NT2/D1 (cell line): ENCODE measurements at regions not wholly inside any gene's neighbourhood (a gene's known extent, or its start where the extent isn't known, plus 50 kb on each side); places are given as distances from the start of the nearest gene placed in this dataset.

Source experiments
- DNase-seq: peaks from one replicate; pipeline ENCODE4 v3.0.0-alpha.2; 2011; ENCODE audit warnings: low read depth, low spot score
- H3K27me3 ChIP-seq: 2 replicates; pipeline ENCODE4 v1.6.0; 2011; ENCODE audit warnings: mild to moderate bottlenecking; ENCODE audit not compliant: insufficient read length, insufficient read depth
- H3K36me3 ChIP-seq: 2 replicates; pipeline ENCODE4 v1.6.1; 2011; ENCODE audit warnings: mild to moderate bottlenecking, low read length, mixed read lengths; ENCODE audit not compliant: insufficient read depth, insufficient read length
- H3K4me1 ChIP-seq: 2 replicates; pipeline ENCODE4 v1.5.1; 2011; ENCODE audit not compliant: insufficient read depth, insufficient read length
- H3K4me3 ChIP-seq: 2 replicates; pipeline ENCODE4 v1.5.1; 2011; ENCODE audit warnings: low read depth; ENCODE audit not compliant: insufficient read length
- H3K9ac ChIP-seq: 2 replicates; pipeline ENCODE4 v1.6.0; 2011; ENCODE audit warnings: low read depth; ENCODE audit not compliant: insufficient read length
- H3K9me3 ChIP-seq: 2 replicates; pipeline ENCODE4 v1.5.1; 2011; ENCODE audit warnings: mild to moderate bottlenecking, low read length; ENCODE audit not compliant: insufficient read depth
- SUZ12 ChIP-seq: IDR thresholded peaks from 2 replicates; pipeline ENCODE4 v1.6.1; 2011; ENCODE audit not compliant: insufficient read length, insufficient read depth; ENCODE audit errors: extremely low read depth
- YY1 ChIP-seq: IDR thresholded peaks from 2 replicates; pipeline ENCODE4 v1.6.1; 2011; ENCODE audit not compliant: insufficient read length, insufficient read depth
- ZNF274 ChIP-seq: IDR thresholded peaks from 2 replicates; pipeline ENCODE4 v1.6.1; 2011; ENCODE audit warnings: mild to moderate bottlenecking, low read depth, low read length

DNA sequence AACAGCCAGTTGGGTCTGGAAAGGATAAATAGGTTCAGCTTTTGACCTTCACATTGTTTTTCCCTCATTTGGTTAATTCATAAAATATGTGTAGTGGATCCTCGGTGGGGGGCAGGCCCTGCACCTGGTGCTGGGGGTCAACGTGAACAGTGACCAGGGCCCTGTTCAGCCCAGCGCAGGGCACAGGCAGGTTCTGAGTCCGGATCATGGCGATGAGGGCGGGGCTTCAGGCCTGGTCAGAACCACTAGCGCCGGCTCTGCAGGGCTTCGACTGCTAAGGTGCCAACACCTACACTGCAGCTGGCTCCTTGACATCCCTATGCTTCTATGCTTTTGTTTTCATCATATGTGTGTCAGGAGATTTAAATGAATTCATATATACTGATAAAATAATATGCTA lies 177.7 kb downstream of the CXCL12 start:
- no peak overlapping the region for H3K4me3 ChIP-seq
- H3K9me3 ChIP-seq: no peaks in the 10 kb centered on the region
- no peak overlapping the region for H3K9ac ChIP-seq
- no peak for TF ChIP-seq ZNF274
- TF ChIP-seq SUZ12: no peak
- no peak for TF ChIP-seq YY1
- H3K4me1 ChIP-seq: peaks cover 2% of the 10 kb centered on the region
- no peaks in the 10 kb centered on the region for H3K27me3 ChIP-seq
- DNase-seq: no peak
- no peaks in the 10 kb centered on the region for H3K36me3 ChIP-seq

DNA sequence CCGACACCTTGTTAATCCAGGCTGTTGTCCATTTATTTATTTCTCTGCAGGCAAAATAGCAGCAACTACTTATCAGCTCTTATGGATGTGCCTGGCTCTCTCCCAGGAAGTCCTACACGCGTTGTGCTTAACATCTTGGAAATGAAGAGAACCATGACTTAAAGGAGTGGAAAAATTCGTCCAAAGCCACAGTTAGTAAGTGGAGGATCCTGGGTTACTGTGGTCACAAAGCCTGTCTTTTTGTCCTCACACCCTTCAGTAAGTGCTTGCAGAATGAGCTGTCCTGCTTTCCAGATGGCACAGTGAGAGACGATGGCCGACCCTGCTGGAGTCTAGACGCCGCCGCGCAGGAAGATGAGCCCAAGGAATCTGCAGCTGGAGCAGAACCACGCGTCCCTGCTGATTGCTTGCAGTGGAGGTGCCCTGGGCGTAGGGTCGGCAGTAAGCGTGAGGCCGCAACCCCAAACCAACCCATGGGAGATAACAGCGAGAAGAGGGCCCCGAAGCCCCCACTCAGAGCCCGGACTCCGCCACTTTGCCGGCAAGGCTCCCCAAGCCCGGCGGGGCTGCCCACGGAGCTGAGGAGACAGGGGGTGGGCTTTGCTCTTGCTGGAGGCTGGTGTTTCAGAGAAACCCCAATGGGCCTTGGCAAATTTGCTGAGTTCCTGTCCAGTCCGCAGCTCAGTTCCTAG lies 178.6 kb downstream of the CXCL12 start:
- H3K9ac ChIP-seq: no peak overlapping the region
- no peaks in the 10 kb centered on the region for H3K27me3 ChIP-seq
- no peaks in the 10 kb centered on the region for H3K36me3 ChIP-seq
- H3K9me3 ChIP-seq: no peaks in the 10 kb centered on the region
- TF ChIP-seq ZNF274 (no peak), YY1 (no peak), SUZ12 (no peak)
- peaks cover 2% of the 10 kb centered on the region for H3K4me1 ChIP-seq
- no peak for DNase-seq
- no peak overlapping the region for H3K4me3 ChIP-seq

DNA sequence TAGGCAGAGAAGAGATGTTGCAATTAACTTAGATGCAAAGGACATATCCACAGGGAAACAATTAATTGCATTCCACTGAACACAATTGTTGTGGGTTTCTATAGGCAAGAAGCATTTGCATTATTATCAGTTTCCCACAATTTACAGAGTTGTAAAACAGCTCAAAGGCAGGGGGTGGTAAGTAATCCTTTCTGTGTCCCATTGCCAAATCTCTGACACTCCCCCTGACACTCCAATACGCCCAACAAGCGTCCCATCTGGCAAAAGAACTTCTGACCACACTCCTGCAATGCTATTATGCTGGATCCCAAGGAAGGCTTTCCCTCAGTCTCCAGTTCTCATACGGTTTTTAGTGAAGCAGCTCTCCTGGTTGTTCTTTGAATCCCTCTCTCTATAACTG lies 179.8 kb downstream of the CXCL12 start:
- TF ChIP-seq YY1 (no peak), ZNF274 (no peak), SUZ12 (no peak)
- Histone ChIP-seq H3K36me3 (no peaks in the 10 kb centered on the region), H3K9ac (no peak overlapping the region), H3K4me1 (peaks cover 2% of the 10 kb centered on the region), H3K4me3 (no peak overlapping the region), H3K27me3 (no peaks in the 10 kb centered on the region), H3K9me3 (no peaks in the 10 kb centered on the region)
- DNase-seq: no peak

DNA sequence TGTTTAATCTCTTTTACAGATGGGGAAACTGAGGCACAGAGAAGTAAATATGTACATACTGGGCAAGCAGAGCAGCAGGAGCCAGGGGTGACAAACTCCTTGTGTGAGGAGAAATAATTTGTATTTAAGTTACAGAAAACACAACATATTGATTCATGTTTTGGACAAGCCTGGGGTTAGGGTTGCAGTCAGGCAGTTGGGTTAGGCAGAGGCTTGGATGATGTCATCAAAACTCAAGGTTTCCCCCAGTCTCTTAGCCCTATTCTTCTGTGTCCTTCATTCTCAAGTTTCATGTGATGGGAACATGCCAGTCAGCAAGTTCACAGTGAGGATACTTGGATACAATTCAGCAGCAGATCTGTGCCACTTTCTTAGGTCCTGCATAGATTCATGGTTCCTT lies 181.4 kb downstream of the CXCL12 start:
- no peak overlapping the region for H3K9ac ChIP-seq
- H3K36me3 ChIP-seq: no peaks in the 10 kb centered on the region
- TF ChIP-seq YY1: no peak
- TF ChIP-seq SUZ12: no peak
- TF ChIP-seq ZNF274: no peak
- no peak for DNase-seq
- H3K4me1 ChIP-seq: peaks cover 2% of the 10 kb centered on the region
- no peaks in the 10 kb centered on the region for H3K27me3 ChIP-seq
- H3K9me3 ChIP-seq: no peaks in the 10 kb centered on the region
- no peak overlapping the region for H3K4me3 ChIP-seq

DNA sequence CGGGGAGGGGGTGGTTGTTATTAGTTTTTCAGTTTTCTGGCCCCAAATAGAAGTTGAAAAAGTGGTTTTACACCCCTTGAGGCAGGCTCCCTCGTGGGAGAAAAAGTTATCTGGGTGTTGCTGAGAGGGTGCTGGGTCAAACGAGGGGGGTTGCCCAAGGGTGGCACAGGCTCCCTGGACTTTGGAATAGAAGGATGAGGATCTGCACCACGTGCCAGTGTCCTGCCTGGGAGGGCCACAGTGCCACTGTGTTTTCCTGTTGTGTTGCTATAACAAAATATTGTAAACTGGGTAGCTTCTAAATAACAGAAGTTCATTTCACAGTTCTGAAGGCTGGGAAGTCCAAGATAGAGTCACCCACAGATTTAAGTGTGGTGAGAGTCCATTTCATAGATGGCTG lies 181.9 kb downstream of the CXCL12 start:
- Histone ChIP-seq H3K27me3 (no peaks in the 10 kb centered on the region), H3K4me3 (no peak overlapping the region), H3K9ac (no peak overlapping the region), H3K4me1 (peaks cover 2% of the 10 kb centered on the region), H3K9me3 (no peaks in the 10 kb centered on the region), H3K36me3 (no peaks in the 10 kb centered on the region)
- no peak for DNase-seq
- TF ChIP-seq SUZ12 (no peak), ZNF274 (no peak), YY1 (no peak)

DNA sequence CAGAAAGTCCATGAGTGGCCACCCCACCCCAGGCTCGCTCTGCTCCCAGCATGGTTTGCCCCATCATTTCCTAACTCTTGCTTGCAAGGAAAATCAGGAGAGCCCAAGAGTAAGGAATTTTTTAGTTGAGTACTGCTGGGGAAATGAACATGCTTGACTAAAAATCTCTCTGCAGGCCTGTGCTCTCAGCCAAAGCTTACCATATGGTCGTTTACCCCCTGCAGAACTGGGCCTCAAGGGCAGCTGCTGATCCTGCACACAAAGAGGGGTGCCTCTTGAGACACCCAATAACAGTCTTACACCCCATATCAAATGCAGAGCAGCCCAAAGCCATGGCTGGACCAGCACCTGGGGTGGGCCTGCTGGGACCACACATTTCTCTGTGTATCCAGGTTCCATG lies 183.2 kb downstream of the CXCL12 start:
- no peak overlapping the region for H3K9ac ChIP-seq
- DNase-seq: no peak
- H3K4me1 ChIP-seq: peaks cover 2% of the 10 kb centered on the region
- no peaks in the 10 kb centered on the region for H3K36me3 ChIP-seq
- H3K4me3 ChIP-seq: no peak overlapping the region
- TF ChIP-seq ZNF274: no peak
- no peak for TF ChIP-seq SUZ12
- no peak for TF ChIP-seq YY1
- no peaks in the 10 kb centered on the region for H3K27me3 ChIP-seq
- no peaks in the 10 kb centered on the region for H3K9me3 ChIP-seq

DNA sequence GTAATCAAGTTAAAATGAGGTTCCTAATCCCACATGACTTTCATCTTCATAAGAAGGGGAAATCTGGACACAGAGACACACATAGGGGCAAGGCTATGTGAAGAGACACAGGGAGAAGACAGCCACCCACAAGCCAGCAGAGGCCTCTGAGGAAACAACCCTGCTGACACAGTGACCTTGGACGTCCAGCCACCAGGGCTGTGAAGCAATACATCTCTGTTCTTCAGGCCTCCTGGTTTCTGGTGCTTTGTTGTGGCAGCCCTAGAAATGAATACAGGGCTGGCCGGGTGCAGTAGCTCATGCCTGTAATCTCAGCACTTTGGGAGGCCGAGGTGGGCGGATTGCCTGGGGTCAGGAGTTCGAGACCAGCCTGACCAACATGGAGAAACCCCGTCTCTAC lies 183.9 kb downstream of the CXCL12 start:
- H3K27me3 ChIP-seq: no peaks in the 10 kb centered on the region
- no peak overlapping the region for H3K4me3 ChIP-seq
- H3K9ac ChIP-seq: no peak overlapping the region
- TF ChIP-seq ZNF274 (no peak), SUZ12 (no peak), YY1 (no peak)
- no peaks in the 10 kb centered on the region for H3K9me3 ChIP-seq
- H3K4me1 ChIP-seq: peaks cover 2% of the 10 kb centered on the region
- no peak for DNase-seq
- no peaks in the 10 kb centered on the region for H3K36me3 ChIP-seq

DNA sequence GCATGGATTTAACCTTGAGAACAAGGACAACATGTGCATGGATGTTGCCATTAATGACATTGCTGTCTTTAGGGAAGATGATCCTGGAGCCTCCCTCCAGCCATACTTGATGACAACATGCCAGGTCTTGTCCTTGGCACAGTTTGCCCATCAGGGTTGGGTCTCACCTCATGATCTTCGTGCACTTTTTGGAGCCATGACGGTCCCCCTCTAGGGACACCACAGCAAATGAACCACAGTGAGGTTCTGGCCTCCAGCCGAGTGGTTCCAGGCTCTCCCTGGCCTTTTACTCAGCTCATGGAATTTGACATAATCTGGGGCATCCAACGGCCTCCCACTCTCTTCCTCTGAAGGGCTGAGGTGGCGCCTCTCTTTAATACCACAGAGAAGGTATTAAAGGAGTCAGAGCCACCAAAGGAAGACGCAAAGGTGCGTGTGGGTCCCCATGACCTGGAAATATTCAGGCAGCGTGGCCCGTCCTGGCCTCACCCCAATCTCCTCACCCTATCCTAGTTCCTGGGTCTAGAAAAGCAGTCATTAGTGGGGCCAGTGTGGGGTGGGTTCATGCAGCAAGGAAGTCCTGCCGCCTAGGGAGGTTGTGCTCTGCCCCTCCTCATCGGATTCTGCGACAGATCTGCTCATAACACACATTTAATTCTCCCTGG lies 184.8 kb downstream of the CXCL12 start:
- DNase-seq: no peak
- Histone ChIP-seq H3K9ac (no peak overlapping the region), H3K4me3 (no peak overlapping the region), H3K4me1 (peaks cover 2% of the 10 kb centered on the region), H3K9me3 (no peaks in the 10 kb centered on the region), H3K36me3 (no peaks in the 10 kb centered on the region), H3K27me3 (no peaks in the 10 kb centered on the region)
- no peak for TF ChIP-seq SUZ12
- no peak for TF ChIP-seq ZNF274
- TF ChIP-seq YY1: no peak
